Activated naive CD8-positive, alpha-beta T cell treated with anti-CD3 and anti-CD28 coated beads, Interleukin-2, amount 50 U/mL, for 24 hours (primary cell): ENCODE measurements at regions not wholly inside any gene's neighbourhood (a gene's known extent, or its start where the extent isn't known, plus 50 kb on each side); places are given as distances from the start of the nearest gene placed in this dataset.
"Not testable (repeated sequence)": the region's sequence is repeated elsewhere in the genome, so short reads cannot be mapped to it uniquely, and the experiment has no call there.

Experiments used
- ATAC-seq: fragments of 150-1000 bp; cut with Tn5 transposase; one replicate; pipeline ENCODE4 v1.10.0; 2021
- DNase-seq: peaks from one replicate; pipeline ENCODE4 v3.0.0; 2021
- H3K27ac Mint-ChIP-seq: one replicate; pipeline ENCODE4 v1.8.0; 2021; ENCODE audit warnings: mild to moderate bottlenecking, mixed read lengths
- H3K27me3 Mint-ChIP-seq: one replicate; pipeline ENCODE4 v1.8.0; 2021; ENCODE audit warnings: mixed read lengths
- H3K36me3 Mint-ChIP-seq: one replicate; pipeline ENCODE4 v1.8.0; 2021; ENCODE audit warnings: low read depth, mixed read lengths
- H3K4me1 Mint-ChIP-seq: one replicate; pipeline ENCODE4 v1.8.0; 2021; ENCODE audit warnings: mixed read lengths
- H3K4me3 Mint-ChIP-seq: one replicate; pipeline ENCODE4 v1.8.0; 2021; ENCODE audit warnings: mild to moderate bottlenecking, moderate library complexity, mixed read lengths
- H3K9me3 Mint-ChIP-seq: one replicate; pipeline ENCODE4 v1.8.0; 2021; ENCODE audit warnings: mixed read lengths

GRCh38 chr21:32823296-32823695 is 51.7 kb upstream of the PAXBP1 start:
- not testable (repeated sequence) for H3K27ac Mint-ChIP-seq, ATAC-seq, H3K27me3 Mint-ChIP-seq, H3K9me3 Mint-ChIP-seq, H3K36me3 Mint-ChIP-seq, DNase-seq, H3K4me1 Mint-ChIP-seq, H3K4me3 Mint-ChIP-seq

GRCh38 chr21:32824950-32825349 is 53.4 kb upstream of the PAXBP1 start:
- H3K9me3 Mint-ChIP-seq: no peaks in the 10 kb centered on the region
- H3K36me3 Mint-ChIP-seq: no peaks in the 10 kb centered on the region
- peaks cover 7% of the 10 kb centered on the region for H3K27me3 Mint-ChIP-seq
- DNase-seq (no peak), ATAC-seq (no peak)
- no peaks in the 10 kb centered on the region for H3K4me1 Mint-ChIP-seq
- no peak overlapping the region for H3K4me3 Mint-ChIP-seq
- no peak overlapping the region for H3K27ac Mint-ChIP-seq

DNA sequence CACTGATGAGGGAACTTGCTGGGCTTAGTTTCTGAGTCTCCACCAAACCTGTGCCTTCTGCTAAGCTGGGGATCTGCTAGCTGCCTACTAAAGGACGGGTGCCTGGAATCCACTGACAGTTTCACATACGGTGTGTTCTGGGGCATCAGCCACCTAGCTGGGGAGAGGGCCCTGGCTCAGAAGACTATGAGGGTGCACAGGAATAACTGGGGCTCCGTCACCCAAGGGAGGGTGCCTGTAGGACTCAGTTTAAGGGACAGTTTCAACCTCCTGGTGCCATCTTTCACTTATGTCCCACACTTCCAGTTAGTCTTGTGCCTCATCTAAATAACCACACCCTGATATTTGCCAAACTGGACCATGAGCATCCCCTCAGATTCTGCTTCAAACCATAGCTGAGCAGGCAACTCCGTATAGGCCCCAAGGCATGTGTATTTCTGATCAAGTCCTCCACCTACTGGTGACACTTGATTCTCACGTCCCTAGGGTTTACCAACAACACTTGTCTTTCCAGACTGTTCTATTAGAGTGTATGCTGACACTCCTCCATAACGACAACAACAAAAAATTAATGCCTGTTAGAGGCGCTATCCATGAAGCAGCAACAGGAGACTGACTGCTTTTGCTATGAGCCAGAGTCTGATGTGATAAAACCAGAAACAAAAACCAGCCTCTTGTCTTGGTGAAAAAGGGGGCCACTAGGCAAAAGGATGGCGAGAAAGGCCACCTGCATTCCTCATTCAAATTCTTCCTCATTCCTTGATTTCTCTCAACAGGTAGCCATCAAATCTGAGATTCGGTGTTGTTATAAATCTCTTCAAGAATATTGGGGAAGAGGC is 55.0 kb upstream of the PAXBP1 start:
- Mint-ChIP-seq H3K27ac (no peak overlapping the region), H3K36me3 (no peaks in the 10 kb centered on the region), H3K4me3 (no peak overlapping the region), H3K4me1 (no peaks in the 10 kb centered on the region), H3K27me3 (peaks cover 9% of the 10 kb centered on the region), H3K9me3 (no peaks in the 10 kb centered on the region)
- ATAC-seq: peak; percentile 91
- no peak for DNase-seq

DNA sequence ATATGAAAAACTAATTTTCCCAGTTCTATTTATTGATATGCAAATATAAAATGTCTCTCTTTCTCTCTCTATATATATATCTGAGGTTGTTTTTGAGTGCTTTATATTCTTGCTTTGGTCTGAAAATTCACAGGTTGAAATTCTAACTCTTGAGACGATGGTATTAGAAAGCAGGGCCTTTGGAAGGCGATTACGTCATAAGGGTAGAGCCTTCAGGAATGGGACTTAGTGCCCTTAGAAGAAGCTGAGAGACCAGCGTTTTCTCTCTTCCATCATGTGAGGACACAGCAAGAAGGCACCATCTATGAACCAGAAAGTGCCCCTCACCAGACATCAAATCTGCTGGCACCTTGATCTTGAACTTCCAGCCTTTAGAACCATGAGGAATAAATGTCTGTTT is 57.4 kb upstream of the PAXBP1 start:
- H3K4me1 Mint-ChIP-seq: no peaks in the 10 kb centered on the region
- no peaks in the 10 kb centered on the region for H3K9me3 Mint-ChIP-seq
- H3K36me3 Mint-ChIP-seq: no peaks in the 10 kb centered on the region
- no peak overlapping the region for H3K4me3 Mint-ChIP-seq
- H3K27me3 Mint-ChIP-seq: peaks cover 9% of the 10 kb centered on the region
- DNase-seq: no peak
- ATAC-seq: no peak
- H3K27ac Mint-ChIP-seq: no peak overlapping the region

GRCh38 chr21:32829504-32829903 is 57.9 kb upstream of the PAXBP1 start:
- H3K36me3 Mint-ChIP-seq: no peaks in the 10 kb centered on the region
- DNase-seq (no peak), ATAC-seq (no peak)
- peaks cover 7% of the 10 kb centered on the region for H3K27me3 Mint-ChIP-seq
- H3K9me3 Mint-ChIP-seq: no peaks in the 10 kb centered on the region
- H3K4me3 Mint-ChIP-seq: no peak overlapping the region
- no peak overlapping the region for H3K27ac Mint-ChIP-seq
- H3K4me1 Mint-ChIP-seq: no peaks in the 10 kb centered on the region

DNA sequence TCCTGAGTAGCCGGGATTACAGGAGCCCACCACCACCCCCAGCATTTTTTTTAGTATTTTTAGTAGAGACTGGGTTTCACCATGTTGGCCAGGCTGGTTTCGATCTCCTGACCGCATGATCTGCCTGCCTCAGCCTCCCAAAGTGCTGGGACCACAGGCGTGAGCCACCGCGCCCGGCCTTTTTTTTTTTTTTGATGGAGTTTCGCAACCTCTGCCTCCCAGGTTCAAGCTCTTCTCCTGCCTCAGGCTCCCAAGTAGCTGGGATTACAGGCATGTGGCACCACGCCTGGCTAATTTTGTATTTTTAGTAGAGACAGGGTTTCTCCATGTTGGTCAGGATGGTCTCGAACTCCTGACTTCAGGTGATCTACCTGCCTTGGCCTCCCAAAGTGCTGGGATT is 60.2 kb upstream of the PAXBP1 start:
- DNase-seq, H3K4me1 Mint-ChIP-seq, ATAC-seq, H3K27ac Mint-ChIP-seq, H3K9me3 Mint-ChIP-seq, H3K36me3 Mint-ChIP-seq, H3K27me3 Mint-ChIP-seq, H3K4me3 Mint-ChIP-seq: not testable (repeated sequence)

DNA sequence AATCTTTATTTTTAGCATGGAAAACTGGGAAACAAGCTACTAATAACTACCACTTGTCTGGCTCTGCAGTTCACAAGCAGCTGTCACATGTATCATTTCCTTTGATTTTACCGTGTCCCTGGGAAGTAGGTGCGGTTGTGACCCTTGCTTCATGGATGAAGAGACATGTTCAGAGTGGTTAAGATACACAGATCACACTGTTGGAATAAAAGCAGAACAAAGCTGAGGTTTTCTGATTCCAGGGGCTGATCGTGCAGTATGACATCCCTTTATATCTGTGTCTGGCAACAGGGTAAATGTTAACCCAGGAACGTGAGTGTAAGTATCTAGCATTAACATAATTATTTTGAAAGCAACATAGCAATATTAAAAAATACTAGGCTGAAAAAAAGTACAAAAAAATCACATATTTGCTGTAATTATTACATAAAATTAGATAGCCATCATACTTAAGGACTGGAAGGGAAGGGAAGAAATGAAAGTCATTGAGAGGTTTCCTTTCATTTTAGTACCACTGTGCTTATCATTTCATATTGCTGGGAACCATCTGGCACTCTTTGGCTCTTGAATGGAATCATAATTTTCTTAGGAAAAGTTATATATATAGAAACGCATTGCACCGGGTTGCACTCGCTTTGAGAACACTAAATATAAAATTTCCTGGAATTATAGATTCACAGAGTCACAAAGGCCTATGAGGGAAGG is 62.8 kb upstream of the PAXBP1 start:
- no peak for ATAC-seq
- Mint-ChIP-seq H3K9me3 (peaks cover 4% of the 10 kb centered on the region), H3K4me3 (no peak overlapping the region), H3K4me1 (no peaks in the 10 kb centered on the region), H3K27me3 (peaks cover 7% of the 10 kb centered on the region), H3K36me3 (peaks cover 2% of the 10 kb centered on the region), H3K27ac (no peak overlapping the region)
- DNase-seq: no peak

DNA sequence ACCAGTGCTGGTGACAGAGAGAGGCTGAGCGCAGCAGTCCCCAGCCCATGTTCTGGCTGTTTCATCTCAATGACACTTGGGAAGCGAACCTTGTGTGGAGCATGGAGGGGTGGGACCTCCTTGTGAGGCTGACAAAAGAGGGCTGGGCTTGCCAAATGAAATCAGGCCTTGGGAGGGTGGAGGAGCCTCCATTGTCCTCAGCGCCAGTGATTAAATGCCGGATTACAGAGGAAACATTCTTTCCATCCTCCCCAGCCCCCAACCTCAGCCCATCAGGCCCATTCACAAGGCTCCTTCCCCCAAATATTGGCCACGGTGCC is 63.3 kb upstream of the PAXBP1 start:
- H3K27me3 Mint-ChIP-seq: peaks cover 9% of the 10 kb centered on the region
- DNase-seq (no peak), ATAC-seq (no peak)
- H3K4me3 Mint-ChIP-seq: no peak overlapping the region
- H3K36me3 Mint-ChIP-seq: peaks cover 2% of the 10 kb centered on the region
- H3K27ac Mint-ChIP-seq: no peak overlapping the region
- no peaks in the 10 kb centered on the region for H3K4me1 Mint-ChIP-seq
- H3K9me3 Mint-ChIP-seq: peaks cover 4% of the 10 kb centered on the region

DNA sequence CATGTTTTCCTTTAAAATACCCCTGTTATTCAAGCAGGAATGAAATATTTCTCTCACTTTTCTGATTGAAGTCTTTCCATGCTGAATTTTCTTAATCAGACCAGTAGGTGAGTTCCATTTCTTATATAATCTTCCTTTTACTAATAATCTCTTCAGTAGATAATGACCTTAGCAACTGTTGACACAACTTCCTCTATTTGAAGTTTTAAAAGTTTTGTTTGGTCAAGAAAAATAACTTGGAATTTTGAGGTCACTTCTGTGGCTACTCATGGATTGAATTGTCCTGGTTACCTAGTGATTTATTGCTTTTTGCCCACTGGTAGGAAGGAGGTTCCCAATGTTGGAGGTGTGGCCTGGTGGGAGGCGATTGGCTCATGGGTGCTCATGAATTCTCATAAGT is 70.6 kb upstream of the PAXBP1 start:
- Mint-ChIP-seq H3K27me3 (peaks cover 10% of the 10 kb centered on the region), H3K27ac (no peak overlapping the region), H3K4me1 (no peaks in the 10 kb centered on the region), H3K9me3 (peaks cover 3% of the 10 kb centered on the region), H3K4me3 (no peak overlapping the region), H3K36me3 (peaks cover under 1% of the 10 kb centered on the region)
- no peak for ATAC-seq
- no peak for DNase-seq

DNA sequence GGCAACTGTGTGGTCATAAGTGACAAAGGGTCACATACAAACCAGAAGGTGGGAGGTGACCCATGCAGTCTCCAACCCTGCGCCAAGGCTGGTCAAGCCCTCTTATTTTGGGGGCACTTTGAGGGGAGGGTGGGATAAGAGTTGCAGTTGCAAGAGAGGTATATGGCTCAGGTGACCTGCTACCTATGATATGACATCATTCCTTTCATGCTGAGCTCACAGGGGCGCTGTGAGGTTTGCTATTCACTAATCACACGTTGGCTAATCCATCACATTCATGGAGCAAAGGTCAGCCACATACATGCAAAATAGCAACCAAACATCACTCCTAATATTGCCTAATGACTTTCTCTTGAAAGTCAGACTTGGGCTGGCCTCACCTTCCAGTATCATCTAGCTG is 72.0 kb upstream of the PAXBP1 start:
- ATAC-seq: no peak
- peaks cover 10% of the 10 kb centered on the region for H3K27me3 Mint-ChIP-seq
- H3K4me1 Mint-ChIP-seq: no peaks in the 10 kb centered on the region
- H3K4me3 Mint-ChIP-seq: no peak overlapping the region
- no peaks in the 10 kb centered on the region for H3K9me3 Mint-ChIP-seq
- no peak for DNase-seq
- no peaks in the 10 kb centered on the region for H3K36me3 Mint-ChIP-seq
- no peak overlapping the region for H3K27ac Mint-ChIP-seq

GRCh38 chr21:32844076-32844475 is 72.5 kb upstream of the PAXBP1 start:
- Mint-ChIP-seq H3K27ac (no peak overlapping the region), H3K27me3 (peaks cover 11% of the 10 kb centered on the region), H3K4me1 (no peaks in the 10 kb centered on the region), H3K36me3 (no peaks in the 10 kb centered on the region), H3K4me3 (no peak overlapping the region), H3K9me3 (no peaks in the 10 kb centered on the region)
- DNase-seq (no peak), ATAC-seq (no peak)

- H3K9me3 Mint-ChIP-seq: no peaks in the 10 kb centered on the region
- peaks cover 9% of the 10 kb centered on the region for H3K27me3 Mint-ChIP-seq
- H3K36me3 Mint-ChIP-seq: no peaks in the 10 kb centered on the region
- H3K4me1 Mint-ChIP-seq: no peaks in the 10 kb centered on the region
- DNase-seq (no peak), ATAC-seq (no peak)
- H3K4me3 Mint-ChIP-seq: no peak overlapping the region
- H3K27ac Mint-ChIP-seq: no peak overlapping the region
These were observed 73.3 kb upstream of the PAXBP1 start for GRCh38 chr21:32844653-32845436.

GRCh38 chr21:32858628-32859027 is 87.1 kb upstream of the PAXBP1 start:
- Mint-ChIP-seq H3K36me3 (no peaks in the 10 kb centered on the region), H3K27me3 (peaks cover 14% of the 10 kb centered on the region)
- DNase-seq: no peak

GRCh38 chr21:32860399-32860798 is 88.8 kb upstream of the PAXBP1 start:
- ATAC-seq (no peak), DNase-seq (no peak)
- no peak overlapping the region for H3K4me3 Mint-ChIP-seq
- H3K27ac Mint-ChIP-seq: no peak overlapping the region
- H3K9me3 Mint-ChIP-seq: peaks cover 13% of the 10 kb centered on the region
- peaks cover 16% of the 10 kb centered on the region for H3K27me3 Mint-ChIP-seq
- H3K36me3 Mint-ChIP-seq: no peaks in the 10 kb centered on the region
- no peaks in the 10 kb centered on the region for H3K4me1 Mint-ChIP-seq

More at GRCh38 chr21:32858628-32859027, 87.1 kb upstream of the PAXBP1 start:
- Mint-ChIP-seq H3K27ac (no peak overlapping the region), H3K9me3 (peaks cover 13% of the 10 kb centered on the region), H3K4me3 (no peak overlapping the region), H3K4me1 (no peaks in the 10 kb centered on the region)
- no peak for ATAC-seq

GRCh38 chr21:32861866-32862265 is 90.3 kb upstream of the PAXBP1 start:
- H3K4me3 Mint-ChIP-seq: no peak overlapping the region
- no peak overlapping the region for H3K27ac Mint-ChIP-seq

More at GRCh38 chr21:32861866-32862265, 90.3 kb upstream of the PAXBP1 start:
- no peaks in the 10 kb centered on the region for H3K36me3 Mint-ChIP-seq
- no peaks in the 10 kb centered on the region for H3K4me1 Mint-ChIP-seq
- peaks cover 16% of the 10 kb centered on the region for H3K27me3 Mint-ChIP-seq
- H3K9me3 Mint-ChIP-seq: peaks cover 8% of the 10 kb centered on the region
- DNase-seq (no peak), ATAC-seq (no peak)
